H9 (cell line): ENCODE measurements at regions not wholly inside any gene's neighbourhood (a gene's known extent, or its start where the extent isn't known, plus 50 kb on each side); places are given as distances from the start of the nearest gene placed in this dataset.

Source experiments
- DNase-seq: peaks from one replicate; pipeline ENCODE4 v3.0.0-alpha.2; 2017
- H2AFZ ChIP-seq: one replicate; pipeline ENCODE4 v1.6.1; 2013; ENCODE audit warnings: mild to moderate bottlenecking, low read length, control low read depth, moderate library complexity
- H2AK5ac ChIP-seq: 2 replicates; pipeline ENCODE4 v1.6.1; 2013; ENCODE audit warnings: low read length, control low read depth, mixed read lengths; ENCODE audit not compliant: insufficient read length
- H2BK120ac ChIP-seq: one replicate; pipeline ENCODE4 v1.6.1; 2013; ENCODE audit warnings: low read depth, mild to moderate bottlenecking, low read length, control low read depth, inconsistent platforms; ENCODE audit not compliant: poor library complexity, severe bottlenecking
- H2BK12ac ChIP-seq: 2 replicates; pipeline ENCODE4 v1.6.1; 2013; ENCODE audit warnings: low read length, control low read depth, mixed read lengths, low read depth; ENCODE audit not compliant: insufficient read length
- H2BK15ac ChIP-seq: 2 replicates; pipeline ENCODE4 v1.6.1; 2013; ENCODE audit warnings: low read depth, low read length, control low read depth
- H2BK20ac ChIP-seq: one replicate; pipeline ENCODE4 v1.6.1; 2013; ENCODE audit warnings: low read depth, mild to moderate bottlenecking, low read length, control low read depth, inconsistent platforms; ENCODE audit not compliant: poor library complexity, severe bottlenecking
- H2BK5ac ChIP-seq: 2 replicates; pipeline ENCODE4 v1.6.1; 2013; ENCODE audit warnings: low read length, control low read depth, mixed read lengths; ENCODE audit not compliant: insufficient read length
- H3K14ac ChIP-seq: 2 replicates; pipeline ENCODE4 v1.6.1; 2013; ENCODE audit warnings: low read length, control low read depth; ENCODE audit not compliant: insufficient read depth
- H3K18ac ChIP-seq: 2 replicates; pipeline ENCODE4 v1.6.1; 2013; ENCODE audit warnings: low read depth, mild to moderate bottlenecking, mixed read lengths, low read length, control low read depth; ENCODE audit not compliant: insufficient read length
- H3K23ac ChIP-seq: 2 replicates; pipeline ENCODE4 v1.6.1; 2013; ENCODE audit warnings: low read length, control low read depth, mixed read lengths, low read depth; ENCODE audit not compliant: insufficient read length
- H3K23me2 ChIP-seq: 2 replicates; pipeline ENCODE4 v1.6.1; 2013; ENCODE audit warnings: low read depth, mild to moderate bottlenecking, mixed read lengths, low read length, control low read depth; ENCODE audit not compliant: insufficient read length, poor library complexity, severe bottlenecking
- H3K27ac ChIP-seq: 2 replicates; pipeline ENCODE4 v1.5.1; 2013; ENCODE audit warnings: low read length, control low read depth, mixed read lengths, low read depth; ENCODE audit not compliant: insufficient read length
- H3K27me3 ChIP-seq: 2 replicates; pipeline ENCODE4 v1.6.1; 2013; ENCODE audit warnings: low read length, control low read depth, inconsistent platforms; ENCODE audit not compliant: insufficient read depth
- H3K4ac ChIP-seq: 2 replicates; pipeline ENCODE4 v1.6.1; 2013; ENCODE audit warnings: low read depth, mild to moderate bottlenecking, control low read depth, inconsistent platforms, low read length, moderate library complexity
- H3K4me1 ChIP-seq: 2 replicates; pipeline ENCODE4 v1.6.1; 2013; ENCODE audit warnings: low read length, control low read depth, inconsistent platforms; ENCODE audit not compliant: insufficient read depth
- H3K4me2 ChIP-seq: 2 replicates; pipeline ENCODE4 v1.6.1; 2013; ENCODE audit warnings: low read length, control low read depth, mixed read lengths; ENCODE audit not compliant: insufficient read length, insufficient read depth
- H3K56ac ChIP-seq: 2 replicates; pipeline ENCODE4 v1.6.1; 2013; ENCODE audit warnings: low read depth, mild to moderate bottlenecking, mixed read lengths, low read length, control low read depth; ENCODE audit not compliant: insufficient read length
- H3K79me1 ChIP-seq: 2 replicates; pipeline ENCODE4 v1.6.1; 2013; ENCODE audit warnings: low read depth, mild to moderate bottlenecking, moderate library complexity, low read length, control low read depth, inconsistent platforms; ENCODE audit not compliant: insufficient read depth, poor library complexity, severe bottlenecking
- H3K79me2 ChIP-seq: 2 replicates; pipeline ENCODE4 v1.6.1; 2013; ENCODE audit warnings: low read length, control low read depth, inconsistent platforms; ENCODE audit not compliant: insufficient read depth
- H3K9ac ChIP-seq: 2 replicates; pipeline ENCODE4 v1.6.1; 2013; ENCODE audit warnings: low read length, control low read depth, mixed read lengths; ENCODE audit not compliant: insufficient read length; ENCODE audit errors: extremely low read depth
- H3K9me3 ChIP-seq: one replicate; pipeline ENCODE4 v1.6.1; 2013; ENCODE audit warnings: low read depth, low read length, inconsistent platforms; ENCODE audit not compliant: control insufficient read depth
- H3T11ph ChIP-seq: one replicate; pipeline ENCODE4 v1.6.1; 2013; ENCODE audit warnings: mild to moderate bottlenecking, low read length, control low read depth, inconsistent platforms
- H4K20me1 ChIP-seq: one replicate; pipeline ENCODE4 v1.6.1; 2013; ENCODE audit not compliant: control insufficient read depth, insufficient read length, insufficient read depth
- H4K5ac ChIP-seq: 2 replicates; pipeline ENCODE4 v1.6.1; 2013; ENCODE audit warnings: low read depth, mild to moderate bottlenecking, mixed read lengths, low read length, control low read depth; ENCODE audit not compliant: insufficient read length
- H4K8ac ChIP-seq: replicated peaks from 2 replicates; pipeline ENCODE4 v1.6.1; 2013; ENCODE audit warnings: low read length, control low read depth, mixed read lengths, low read depth; ENCODE audit not compliant: insufficient read length
- H4K91ac ChIP-seq: 2 replicates; pipeline ENCODE4 v1.6.1; 2013; ENCODE audit warnings: low read depth, mild to moderate bottlenecking, moderate library complexity, mixed read lengths, low read length, control low read depth; ENCODE audit not compliant: insufficient read length
- H3K27ac Mint-ChIP-seq, 3 experiments: 2 replicates in 2 of 3; 3 replicates in 1 of 3; pipeline ENCODE4 v1.8.0; 2020 to 2021; ENCODE audit warnings: mixed read lengths in 3 of 3, mild to moderate bottlenecking in 1 of 3, moderate library complexity in 1 of 3
- H3K27me3 Mint-ChIP-seq: 2 replicates; pipeline ENCODE4 v1.8.0; 2021; ENCODE audit warnings: low read depth, mild to moderate bottlenecking, moderate library complexity, mixed read lengths
- H3K36me3 Mint-ChIP-seq, 3 experiments: 2 replicates in 2 of 3; 3 replicates in 1 of 3; pipeline ENCODE4 v1.8.0; 2020 to 2021; ENCODE audit warnings: low read depth in 3 of 3, mixed read lengths in 3 of 3; ENCODE audit not compliant: insufficient read depth in 1 of 3
- H3K4me1 Mint-ChIP-seq, 2 experiments: 2 replicates each; pipeline ENCODE4 v1.8.0; 2020; ENCODE audit warnings: mixed read lengths in 2 of 2
- H3K4me3 Mint-ChIP-seq, 2 experiments: 2 replicates in 1 of 2; 3 replicates in 1 of 2; pipeline ENCODE4 v1.8.0; 2020 to 2021; ENCODE audit warnings: mild to moderate bottlenecking in 2 of 2, mixed read lengths in 2 of 2, moderate library complexity in 1 of 2
- H3K9me3 Mint-ChIP-seq, 2 experiments: 2 replicates in 1 of 2; 3 replicates in 1 of 2; pipeline ENCODE4 v1.8.0; 2020; ENCODE audit warnings: mild to moderate bottlenecking in 2 of 2, mixed read lengths in 2 of 2, moderate library complexity in 1 of 2
- WGBS: extraction: QIAGEN DNeasy Blood & Tissue Kit; methylation state at CpG from one replicate; pipeline ENCODE4 v1.1.7; 2013; ENCODE audit warnings: missing lambda C conversion rate, low lambda C conversion rate, mixed read lengths; ENCODE audit not compliant: insufficient read length; ENCODE audit errors: extremely low coverage; 5-methylcytosine and 5-hydroxymethylcytosine counted together
- TF ChIP-seq, protein P1 (sequence below): fragments of 200-600 bp; sonication (generic); conservative IDR thresholded peaks from 3 replicates; pipeline ENCODE4 v1.8.0; 2021; ENCODE audit warnings: antibody characterized with exemption, mild to moderate bottlenecking

- no peak overlapping the region for H4K91ac ChIP-seq
- H3K4me2 ChIP-seq = no peak overlapping the region
- no peak overlapping the region for H3K9ac ChIP-seq
- H3K56ac ChIP-seq = no peak overlapping the region
- Mint-ChIP-seq H3K4me3 (no peak overlapping the region), H3K9me3 (no peaks in the 10 kb centered on the region), H3K36me3 (peaks cover 0 to 2% (median 0%) of the 10 kb centered on the region in 3 experiments; a peak in 2 of 7 replicates), H3K27me3 (no peaks in the 10 kb centered on the region; the same call in none of the 2 replicates), H3K4me1 (peaks cover 37 to 54% of the 10 kb centered on the region in 2 experiments), H3K27ac (peak overlapping the region in 2 of 3 experiments; percentile 29 to 60; a peak in 2 of 7 replicates)
- no peak overlapping the region for H3K18ac ChIP-seq
- H2BK5ac ChIP-seq = no peak overlapping the region
- no peak overlapping the region for H3K27ac ChIP-seq
- peaks cover 2% of the 10 kb centered on the region; the same call in 1 of the 2 replicates for H3K4me1 ChIP-seq
- no peaks in the 10 kb centered on the region for H3K79me1 ChIP-seq
- H3K23me2 ChIP-seq = peaks cover 9% of the 10 kb centered on the region
- WGBS = 100% methylated on average over 1 of the region's 16 CpGs
- H3K9me3 ChIP-seq = no peaks in the 10 kb centered on the region
- TF ChIP-seq, protein P1, sequence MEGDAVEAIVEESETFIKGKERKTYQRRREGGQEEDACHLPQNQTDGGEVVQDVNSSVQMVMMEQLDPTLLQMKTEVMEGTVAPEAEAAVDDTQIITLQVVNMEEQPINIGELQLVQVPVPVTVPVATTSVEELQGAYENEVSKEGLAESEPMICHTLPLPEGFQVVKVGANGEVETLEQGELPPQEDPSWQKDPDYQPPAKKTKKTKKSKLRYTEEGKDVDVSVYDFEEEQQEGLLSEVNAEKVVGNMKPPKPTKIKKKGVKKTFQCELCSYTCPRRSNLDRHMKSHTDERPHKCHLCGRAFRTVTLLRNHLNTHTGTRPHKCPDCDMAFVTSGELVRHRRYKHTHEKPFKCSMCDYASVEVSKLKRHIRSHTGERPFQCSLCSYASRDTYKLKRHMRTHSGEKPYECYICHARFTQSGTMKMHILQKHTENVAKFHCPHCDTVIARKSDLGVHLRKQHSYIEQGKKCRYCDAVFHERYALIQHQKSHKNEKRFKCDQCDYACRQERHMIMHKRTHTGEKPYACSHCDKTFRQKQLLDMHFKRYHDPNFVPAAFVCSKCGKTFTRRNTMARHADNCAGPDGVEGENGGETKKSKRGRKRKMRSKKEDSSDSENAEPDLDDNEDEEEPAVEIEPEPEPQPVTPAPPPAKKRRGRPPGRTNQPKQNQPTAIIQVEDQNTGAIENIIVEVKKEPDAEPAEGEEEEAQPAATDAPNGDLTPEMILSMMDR = peak; percentile 71
- H2AFZ ChIP-seq = no peak overlapping the region
- no peak overlapping the region for H2BK20ac ChIP-seq
- DNase-seq = no peak
- H3K14ac ChIP-seq = no peak overlapping the region
- H2BK120ac ChIP-seq = no peak overlapping the region
- H3T11ph ChIP-seq = no peak overlapping the region
- H4K20me1 ChIP-seq = no peaks in the 10 kb centered on the region
- no peak overlapping the region for H2BK15ac ChIP-seq
- H3K27me3 ChIP-seq = no peaks in the 10 kb centered on the region
- H2AK5ac ChIP-seq = no peak overlapping the region
- no peaks in the 10 kb centered on the region for H3K79me2 ChIP-seq
- H3K23ac ChIP-seq = no peak overlapping the region
- no peak overlapping the region for H2BK12ac ChIP-seq
- H4K8ac ChIP-seq = no peak overlapping the region
- no peak overlapping the region for H4K5ac ChIP-seq
- no peak overlapping the region for H3K4ac ChIP-seq
These were observed 98.2 kb upstream of the PRKX start for GRCh38 chrX:3811331-3812311.
